ENCODE measurements at regions not wholly inside any gene's neighbourhood (a gene's known extent, or its start where the extent isn't known, plus 50 kb on each side); places are given as distances from the start of the nearest gene placed in this dataset.

- TF ChIP-seq POLR2AphosphoS5 (IDR thresholded peaks at IDR 0.05; ENCODE audit: borderline replicate concordance, low read depth, low read length) (no peak), EZH2 (IDR thresholded peaks at IDR 0.05) (no peak), FOXP2 (optimal IDR thresholded peaks at IDR 0.05; ENCODE audit: control extremely low read depth, extremely low read length, insufficient read depth) (no peak)
Measured at GRCh38 chr15:94094310-94094709, 137.1 kb upstream of the MCTP2 start.

All from SK-N-MC (cell line).